ENCODE measurements at regions not wholly inside any gene's neighbourhood (a gene's known extent, or its start where the extent isn't known, plus 50 kb on each side); places are given as distances from the start of the nearest gene placed in this dataset.

DNA sequence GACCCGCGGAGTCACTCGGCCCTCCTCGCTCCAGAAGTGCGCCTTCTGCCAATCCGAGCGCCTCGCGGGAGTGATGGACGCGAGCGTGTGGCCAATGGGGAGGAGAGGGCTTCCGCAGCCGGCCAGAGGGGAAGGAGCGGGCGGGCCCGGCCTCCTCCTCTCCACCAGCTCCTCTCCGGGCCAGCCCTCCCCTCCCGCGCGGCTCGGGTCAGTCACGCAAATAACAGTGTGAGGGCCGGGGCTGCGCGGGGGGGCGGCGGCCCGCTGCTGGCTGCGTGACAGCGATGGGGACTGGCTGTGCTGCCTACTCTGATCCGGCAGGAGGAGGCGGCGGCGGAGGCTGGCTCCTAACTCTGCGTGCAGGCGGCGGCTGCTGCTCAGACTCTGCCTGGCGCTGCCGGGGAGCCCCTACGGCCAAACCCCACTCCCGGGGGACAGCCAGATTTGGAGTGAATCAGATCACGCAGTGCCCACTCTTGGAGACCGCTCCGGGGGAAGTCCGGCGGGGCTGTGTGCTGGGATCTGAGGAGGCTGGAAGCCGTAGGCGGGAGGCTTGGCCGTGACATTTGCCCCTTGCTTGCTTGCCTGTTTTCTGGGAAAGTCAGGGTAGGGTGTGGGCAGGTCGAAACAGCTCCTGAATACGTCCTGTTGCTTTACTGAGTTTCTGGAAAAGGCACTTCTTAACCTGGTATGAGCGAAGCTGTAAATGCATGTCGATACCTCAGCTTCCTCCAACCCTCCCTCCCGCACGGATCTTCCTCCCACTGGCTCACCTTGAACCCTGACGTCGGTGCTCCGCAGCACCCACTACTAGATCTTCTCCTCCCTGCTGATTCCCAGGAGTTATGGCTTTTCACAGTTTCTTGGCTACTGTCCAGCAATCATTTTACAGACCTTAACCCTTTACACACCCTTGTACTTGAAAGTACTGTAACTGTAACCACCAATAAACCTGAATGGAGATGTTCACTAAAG is 97.9 kb upstream of the SERTAD2 start (continued):
- TF ChIP-seq CHD2 (IDR thresholded peaks at IDR 0.05; ENCODE audit: low read length, partially characterized antibody) (peak; percentile 73), MEF2A (IDR thresholded peaks at IDR 0.05; ENCODE audit: borderline replicate concordance, low read depth) (no peak; the same call in 1 of the 2 replicates), RAD21 (IDR thresholded peaks at IDR 0.05; ENCODE audit: low read length) (peak; percentile 26; the same call in 1 of the 2 replicates), RXRA (IDR thresholded peaks at IDR 0.05; ENCODE audit: borderline replicate concordance, low read depth) (peak; percentile 52; the same call in 1 of the 2 replicates), GABPA (IDR thresholded peaks at IDR 0.05; ENCODE audit: low read depth) (no peak), ELF1 (IDR thresholded peaks at IDR 0.05) (no peak), TCF12 (IDR thresholded peaks at IDR 0.05) (peak; percentile 57), YY1 (IDR thresholded peaks at IDR 0.05; ENCODE audit: low read depth) (0 out of 2 replicates have a peak, but pooled peaks have one; percentile 33), FOSL2 (IDR thresholded peaks at IDR 0.05; ENCODE audit: borderline replicate concordance, low read depth) (no peak), FOXM1 (IDR thresholded peaks at IDR 0.05; ENCODE audit: low read depth) (no peak), SMC3 (IDR thresholded peaks at IDR 0.05; ENCODE audit: low read depth, low read length) (peak; percentile 24), FOXJ3 (CRISPR knock-in tag; IDR thresholded peaks at IDR 0.05) (no peak), MXI1 (IDR thresholded peaks at IDR 0.05; ENCODE audit: low read depth, low read length) (peak; percentile 47), JUND (IDR thresholded peaks at IDR 0.05) (no peak; the same call in 1 of the 2 replicates), TAF1 (IDR thresholded peaks at IDR 0.05; ENCODE audit: borderline replicate concordance, low read depth, low read length) (peak; percentile 72), SIN3A (IDR thresholded peaks at IDR 0.05; ENCODE audit: borderline replicate concordance, low read depth, low read length) (peak; percentile 54; the same call in 1 of the 2 replicates), RFX5 (IDR thresholded peaks at IDR 0.05; ENCODE audit: low read length) (no peak), NFIC (IDR thresholded peaks at IDR 0.05; ENCODE audit: borderline replicate concordance) (peak; percentile 75)
- TF ChIP-seq, protein P1, sequence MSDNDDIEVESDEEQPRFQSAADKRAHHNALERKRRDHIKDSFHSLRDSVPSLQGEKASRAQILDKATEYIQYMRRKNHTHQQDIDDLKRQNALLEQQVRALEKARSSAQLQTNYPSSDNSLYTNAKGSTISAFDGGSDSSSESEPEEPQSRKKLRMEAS (IDR thresholded peaks at IDR 0.05; ENCODE audit: low read depth) = peak; percentile 23; the same call in 1 of the 2 replicates
- TF ChIP-seq, protein P2, sequence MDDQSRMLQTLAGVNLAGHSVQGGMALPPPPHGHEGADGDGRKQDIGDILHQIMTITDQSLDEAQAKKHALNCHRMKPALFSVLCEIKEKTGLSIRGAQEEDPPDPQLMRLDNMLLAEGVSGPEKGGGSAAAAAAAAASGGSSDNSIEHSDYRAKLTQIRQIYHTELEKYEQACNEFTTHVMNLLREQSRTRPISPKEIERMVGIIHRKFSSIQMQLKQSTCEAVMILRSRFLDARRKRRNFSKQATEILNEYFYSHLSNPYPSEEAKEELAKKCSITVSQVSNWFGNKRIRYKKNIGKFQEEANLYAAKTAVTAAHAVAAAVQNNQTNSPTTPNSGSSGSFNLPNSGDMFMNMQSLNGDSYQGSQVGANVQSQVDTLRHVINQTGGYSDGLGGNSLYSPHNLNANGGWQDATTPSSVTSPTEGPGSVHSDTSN (IDR thresholded peaks at IDR 0.05) = peak; percentile 98
- TF ChIP-seq, protein P3, sequence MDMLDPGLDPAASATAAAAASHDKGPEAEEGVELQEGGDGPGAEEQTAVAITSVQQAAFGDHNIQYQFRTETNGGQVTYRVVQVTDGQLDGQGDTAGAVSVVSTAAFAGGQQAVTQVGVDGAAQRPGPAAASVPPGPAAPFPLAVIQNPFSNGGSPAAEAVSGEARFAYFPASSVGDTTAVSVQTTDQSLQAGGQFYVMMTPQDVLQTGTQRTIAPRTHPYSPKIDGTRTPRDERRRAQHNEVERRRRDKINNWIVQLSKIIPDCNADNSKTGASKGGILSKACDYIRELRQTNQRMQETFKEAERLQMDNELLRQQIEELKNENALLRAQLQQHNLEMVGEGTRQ (IDR thresholded peaks at IDR 0.05; ENCODE audit: borderline replicate concordance, low read depth, low read length) = no peak
- TF ChIP-seq, protein P4, sequence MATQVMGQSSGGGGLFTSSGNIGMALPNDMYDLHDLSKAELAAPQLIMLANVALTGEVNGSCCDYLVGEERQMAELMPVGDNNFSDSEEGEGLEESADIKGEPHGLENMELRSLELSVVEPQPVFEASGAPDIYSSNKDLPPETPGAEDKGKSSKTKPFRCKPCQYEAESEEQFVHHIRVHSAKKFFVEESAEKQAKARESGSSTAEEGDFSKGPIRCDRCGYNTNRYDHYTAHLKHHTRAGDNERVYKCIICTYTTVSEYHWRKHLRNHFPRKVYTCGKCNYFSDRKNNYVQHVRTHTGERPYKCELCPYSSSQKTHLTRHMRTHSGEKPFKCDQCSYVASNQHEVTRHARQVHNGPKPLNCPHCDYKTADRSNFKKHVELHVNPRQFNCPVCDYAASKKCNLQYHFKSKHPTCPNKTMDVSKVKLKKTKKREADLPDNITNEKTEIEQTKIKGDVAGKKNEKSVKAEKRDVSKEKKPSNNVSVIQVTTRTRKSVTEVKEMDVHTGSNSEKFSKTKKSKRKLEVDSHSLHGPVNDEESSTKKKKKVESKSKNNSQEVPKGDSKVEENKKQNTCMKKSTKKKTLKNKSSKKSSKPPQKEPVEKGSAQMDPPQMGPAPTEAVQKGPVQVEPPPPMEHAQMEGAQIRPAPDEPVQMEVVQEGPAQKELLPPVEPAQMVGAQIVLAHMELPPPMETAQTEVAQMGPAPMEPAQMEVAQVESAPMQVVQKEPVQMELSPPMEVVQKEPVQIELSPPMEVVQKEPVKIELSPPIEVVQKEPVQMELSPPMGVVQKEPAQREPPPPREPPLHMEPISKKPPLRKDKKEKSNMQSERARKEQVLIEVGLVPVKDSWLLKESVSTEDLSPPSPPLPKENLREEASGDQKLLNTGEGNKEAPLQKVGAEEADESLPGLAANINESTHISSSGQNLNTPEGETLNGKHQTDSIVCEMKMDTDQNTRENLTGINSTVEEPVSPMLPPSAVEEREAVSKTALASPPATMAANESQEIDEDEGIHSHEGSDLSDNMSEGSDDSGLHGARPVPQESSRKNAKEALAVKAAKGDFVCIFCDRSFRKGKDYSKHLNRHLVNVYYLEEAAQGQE (IDR thresholded peaks at IDR 0.05; ENCODE audit: low read depth, low read length) = no peak
